Liver (tissue), 8 donors: ENCODE measurements at regions not wholly inside any gene's neighbourhood (a gene's known extent, or its start where the extent isn't known, plus 50 kb on each side); places are given as distances from the start of the nearest gene placed in this dataset.

Experiments used
- DNase-seq: peaks from one replicate; pipeline ENCODE4 v3.0.0-alpha.2; 2017; ENCODE audit warnings: low spot score
- H3K27ac ChIP-seq, 2 donors: one replicate each; pipeline ENCODE4 v1.7.0; 2013; ENCODE audit warnings: inconsistent platforms in 2 of 2, low read length in 2 of 2, control low read depth in 1 of 2, low read depth in 1 of 2, mild to moderate bottlenecking in 1 of 2
- H3K27me3 ChIP-seq, 4 donors: one replicate each; pipeline versions ENCODE4 v1.6.1 to v1.7.0; 2013; ENCODE audit warnings: low read length in 3 of 4, inconsistent platforms in 1 of 4, mild to moderate bottlenecking in 1 of 4, moderate library complexity in 1 of 4; ENCODE audit not compliant: control insufficient read depth in 4 of 4, insufficient read depth in 4 of 4
- H3K36me3 ChIP-seq, 4 donors: one replicate each; pipeline versions ENCODE4 v1.6.1 to v1.7.0; 2013; ENCODE audit warnings: low read length in 3 of 4, mild to moderate bottlenecking in 3 of 4, low read depth in 1 of 4, moderate library complexity in 1 of 4; ENCODE audit not compliant: control insufficient read depth in 4 of 4, insufficient read depth in 3 of 4
- H3K4me1 ChIP-seq, 4 donors: one replicate each; pipeline versions ENCODE4 v1.6.1 to v1.7.0; 2013; ENCODE audit warnings: low read length in 3 of 4, mild to moderate bottlenecking in 3 of 4, moderate library complexity in 1 of 4; ENCODE audit not compliant: control insufficient read depth in 4 of 4, insufficient read depth in 4 of 4
- H3K4me3 ChIP-seq, 3 donors: one replicate each; pipeline versions ENCODE4 v1.6.1 to v1.7.0; 2013; ENCODE audit warnings: low read length in 3 of 3, control low read depth in 1 of 3, low read depth in 1 of 3, mild to moderate bottlenecking in 1 of 3
- H3K9ac ChIP-seq, 2 donors: one replicate each; pipeline ENCODE4 v1.7.0; 2013; ENCODE audit warnings: low read length in 2 of 2, mild to moderate bottlenecking in 2 of 2, moderate library complexity in 2 of 2, control low read depth in 1 of 2, low read depth in 1 of 2
- H3K9me3 ChIP-seq, 4 donors: one replicate each; pipeline versions ENCODE4 v1.6.1 to v1.7.0; 2013; ENCODE audit warnings: low read length in 3 of 4; ENCODE audit not compliant: control insufficient read depth in 4 of 4
- CTCF ChIP-seq: fragments of 150-350 bp; IDR thresholded peaks from 2 replicates; pipeline ENCODE4 v1.5.1; 2017; ENCODE audit warnings: improper control_type of control experiment, low read depth, low read length; ENCODE audit not compliant: missing input control
- EGR1 ChIP-seq, 2 donors: IDR thresholded peaks; 2 replicates each; pipeline ENCODE4 v1.6.1; 2016 to 2018; ENCODE audit warnings: antibody characterized with exemption in 2 of 2, low read depth in 2 of 2
- FOXA1 ChIP-seq: IDR thresholded peaks from 2 replicates; pipeline ENCODE4 v1.6.1; 2016; ENCODE audit warnings: antibody characterized with exemption
- GABPA ChIP-seq, 2 donors: IDR thresholded peaks in 1 of 2; conservative IDR thresholded peaks in 1 of 2; 2 replicates each; pipeline ENCODE4 v1.6.1; 2016; ENCODE audit warnings: antibody characterized with exemption in 2 of 2, mild to moderate bottlenecking in 1 of 2, moderate library complexity in 1 of 2
- HNF4A ChIP-seq, 2 donors: conservative IDR thresholded peaks; 2 replicates each; pipeline ENCODE4 v1.6.1; 2016; ENCODE audit warnings: antibody characterized with exemption in 2 of 2, mild to moderate bottlenecking in 2 of 2
- HNF4G ChIP-seq: IDR thresholded peaks from 2 replicates; pipeline ENCODE4 v1.6.1; 2016; ENCODE audit warnings: antibody characterized with exemption
- JUND ChIP-seq, 2 donors: IDR thresholded peaks; 2 replicates each; pipeline ENCODE4 v1.6.1; 2016; ENCODE audit warnings: antibody characterized with exemption in 2 of 2
- NR2F2 ChIP-seq: IDR thresholded peaks from 2 replicates; pipeline ENCODE4 v1.6.1; 2016; ENCODE audit warnings: antibody characterized with exemption
- RAD21 ChIP-seq, 2 donors: IDR thresholded peaks; 2 replicates each; pipeline ENCODE4 v1.6.1; 2016; ENCODE audit warnings: antibody characterized with exemption in 2 of 2, mild to moderate bottlenecking in 2 of 2
- RXRA ChIP-seq, 2 donors: IDR thresholded peaks; 2 replicates each; pipeline ENCODE4 v1.6.1; 2017 to 2018; ENCODE audit warnings: antibody characterized with exemption in 2 of 2, mild to moderate bottlenecking in 1 of 2
- SP1 ChIP-seq: IDR thresholded peaks from 2 replicates; pipeline ENCODE4 v1.6.1; 2018; ENCODE audit warnings: antibody characterized with exemption, mild to moderate bottlenecking
- TAF1 ChIP-seq: conservative IDR thresholded peaks from 2 replicates; pipeline ENCODE4 v1.6.1; 2016; ENCODE audit warnings: antibody characterized with exemption, mild to moderate bottlenecking
- YY1 ChIP-seq: IDR thresholded peaks from 2 replicates; pipeline ENCODE4 v1.6.1; 2016; ENCODE audit warnings: antibody characterized with exemption, mild to moderate bottlenecking
- ZBTB33 ChIP-seq: IDR thresholded peaks from 2 replicates; pipeline ENCODE4 v1.6.1; 2016; ENCODE audit warnings: antibody characterized with exemption
- WGBS: extraction: QIAGEN DNeasy Blood & Tissue Kit; methylation state at CpG from one replicate; pipeline ENCODE4 v1.1.7; 2013; 5-methylcytosine and 5-hydroxymethylcytosine counted together
- TF ChIP-seq, protein P1 (sequence below): IDR thresholded peaks from 2 replicates; pipeline ENCODE4 v1.6.1; 2016; ENCODE audit warnings: antibody characterized with exemption
- TF ChIP-seq, protein P2 (sequence below): IDR thresholded peaks from 2 replicates; pipeline ENCODE4 v1.6.1; 2016; ENCODE audit warnings: antibody characterized with exemption, mild to moderate bottlenecking
- TF ChIP-seq, protein P3 (sequence below): IDR thresholded peaks from 2 replicates; pipeline ENCODE4 v1.6.1; 2016; ENCODE audit warnings: antibody characterized with exemption
- donor health status: healthy.
- donor health status: healthy.
- donor health status: healthy.
- donor health status: healthy.
- donor health status: healthy.

DNA sequence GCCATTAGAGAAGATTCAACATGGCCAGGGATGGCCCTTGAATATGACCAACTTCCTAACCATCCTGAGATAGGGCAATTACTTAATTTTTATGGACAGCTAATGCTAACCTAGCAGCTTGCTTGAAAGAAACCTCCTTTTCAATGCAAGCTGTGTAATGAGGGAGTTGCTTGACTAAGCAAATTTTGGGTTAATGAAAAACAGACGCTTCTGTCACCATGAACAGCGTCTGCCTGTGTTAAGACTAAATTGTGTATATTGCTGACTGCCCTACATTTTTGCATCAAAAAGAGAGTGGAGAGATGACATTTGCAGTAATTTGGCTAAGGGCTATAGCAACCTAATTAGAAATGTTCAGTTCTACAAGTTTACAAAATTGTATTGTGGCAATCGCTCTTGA lies 319.2 kb upstream of the LRATD1 start:
- no peak overlapping the region for H3K4me3 ChIP-seq
- no peaks in the 10 kb centered on the region for H3K27me3 ChIP-seq
- no peak overlapping the region for H3K9ac ChIP-seq
- no peaks in the 10 kb centered on the region for H3K4me1 ChIP-seq
- DNase-seq = no peak
- WGBS = 58% methylated on average over 3 of the region's 3 CpGs
- no peaks in the 10 kb centered on the region for H3K36me3 ChIP-seq
- H3K9me3 ChIP-seq = no peaks in the 10 kb centered on the region
- H3K27ac ChIP-seq = no peak overlapping the region
- TF ChIP-seq JUND (IDR thresholded peaks at IDR 0.05) = no peak
- TF ChIP-seq FOXA1 = no peak
- TF ChIP-seq NR2F2 = no peak
- TF ChIP-seq, protein P1, sequence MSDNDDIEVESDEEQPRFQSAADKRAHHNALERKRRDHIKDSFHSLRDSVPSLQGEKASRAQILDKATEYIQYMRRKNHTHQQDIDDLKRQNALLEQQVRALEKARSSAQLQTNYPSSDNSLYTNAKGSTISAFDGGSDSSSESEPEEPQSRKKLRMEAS = no peak
- TF ChIP-seq EGR1 (IDR thresholded peaks at IDR 0.05; ENCODE audit: low read depth in 2 of 2) = no peak
- no peak for TF ChIP-seq HNF4A (conservative IDR thresholded peaks at IDR 0.05)
- no peak for TF ChIP-seq RXRA (IDR thresholded peaks at IDR 0.05)
- no peak for TF ChIP-seq RAD21 (IDR thresholded peaks at IDR 0.05)
- no peak for TF ChIP-seq ZBTB33
- TF ChIP-seq, protein P2, sequence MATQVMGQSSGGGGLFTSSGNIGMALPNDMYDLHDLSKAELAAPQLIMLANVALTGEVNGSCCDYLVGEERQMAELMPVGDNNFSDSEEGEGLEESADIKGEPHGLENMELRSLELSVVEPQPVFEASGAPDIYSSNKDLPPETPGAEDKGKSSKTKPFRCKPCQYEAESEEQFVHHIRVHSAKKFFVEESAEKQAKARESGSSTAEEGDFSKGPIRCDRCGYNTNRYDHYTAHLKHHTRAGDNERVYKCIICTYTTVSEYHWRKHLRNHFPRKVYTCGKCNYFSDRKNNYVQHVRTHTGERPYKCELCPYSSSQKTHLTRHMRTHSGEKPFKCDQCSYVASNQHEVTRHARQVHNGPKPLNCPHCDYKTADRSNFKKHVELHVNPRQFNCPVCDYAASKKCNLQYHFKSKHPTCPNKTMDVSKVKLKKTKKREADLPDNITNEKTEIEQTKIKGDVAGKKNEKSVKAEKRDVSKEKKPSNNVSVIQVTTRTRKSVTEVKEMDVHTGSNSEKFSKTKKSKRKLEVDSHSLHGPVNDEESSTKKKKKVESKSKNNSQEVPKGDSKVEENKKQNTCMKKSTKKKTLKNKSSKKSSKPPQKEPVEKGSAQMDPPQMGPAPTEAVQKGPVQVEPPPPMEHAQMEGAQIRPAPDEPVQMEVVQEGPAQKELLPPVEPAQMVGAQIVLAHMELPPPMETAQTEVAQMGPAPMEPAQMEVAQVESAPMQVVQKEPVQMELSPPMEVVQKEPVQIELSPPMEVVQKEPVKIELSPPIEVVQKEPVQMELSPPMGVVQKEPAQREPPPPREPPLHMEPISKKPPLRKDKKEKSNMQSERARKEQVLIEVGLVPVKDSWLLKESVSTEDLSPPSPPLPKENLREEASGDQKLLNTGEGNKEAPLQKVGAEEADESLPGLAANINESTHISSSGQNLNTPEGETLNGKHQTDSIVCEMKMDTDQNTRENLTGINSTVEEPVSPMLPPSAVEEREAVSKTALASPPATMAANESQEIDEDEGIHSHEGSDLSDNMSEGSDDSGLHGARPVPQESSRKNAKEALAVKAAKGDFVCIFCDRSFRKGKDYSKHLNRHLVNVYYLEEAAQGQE = no peak
- TF ChIP-seq TAF1 = no peak

DNA sequence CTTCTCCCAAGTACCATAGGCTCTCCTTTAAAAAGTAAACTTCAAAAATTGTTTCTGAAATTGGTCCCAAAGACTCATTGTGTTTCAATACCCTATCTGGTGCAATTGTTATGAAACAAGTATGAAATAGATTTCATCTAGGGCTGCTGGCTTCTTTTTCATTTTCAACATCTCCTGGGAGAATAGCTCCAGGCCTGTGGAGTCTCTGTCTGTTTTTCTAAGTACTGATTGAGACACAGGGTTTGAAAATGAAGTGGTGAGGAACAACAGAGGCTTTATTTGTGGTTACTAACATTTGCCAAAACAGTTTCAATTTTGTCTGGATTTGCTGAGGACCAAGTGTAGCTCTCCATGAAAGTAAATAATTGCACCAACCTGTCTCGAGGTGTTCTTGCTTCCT lies 315.9 kb upstream of the LRATD1 start:
- Histone ChIP-seq H3K4me1 (no peaks in the 10 kb centered on the region), H3K9me3 (no peaks in the 10 kb centered on the region), H3K36me3 (no peaks in the 10 kb centered on the region), H3K27ac (no peak overlapping the region), H3K9ac (no peak overlapping the region), H3K4me3 (no peak overlapping the region), H3K27me3 (no peaks in the 10 kb centered on the region)
- TF ChIP-seq TAF1 (no peak), ZBTB33 (no peak), NR2F2 (no peak), FOXA1 (no peak), SP1 (no peak), CTCF (no peak), GABPA (IDR thresholded peaks at IDR 0.05 in 1 of 2, conservative IDR thresholded peaks at IDR 0.05 in 1 of 2) (no peak), JUND (IDR thresholded peaks at IDR 0.05) (no peak), HNF4A (conservative IDR thresholded peaks at IDR 0.05) (no peak), RAD21 (IDR thresholded peaks at IDR 0.05) (no peak), EGR1 (IDR thresholded peaks at IDR 0.05; ENCODE audit: low read depth in 2 of 2) (no peak), RXRA (IDR thresholded peaks at IDR 0.05) (no peak), HNF4G (no peak), YY1 (no peak)
- TF ChIP-seq, protein P2 = no peak
- TF ChIP-seq, protein P3, sequence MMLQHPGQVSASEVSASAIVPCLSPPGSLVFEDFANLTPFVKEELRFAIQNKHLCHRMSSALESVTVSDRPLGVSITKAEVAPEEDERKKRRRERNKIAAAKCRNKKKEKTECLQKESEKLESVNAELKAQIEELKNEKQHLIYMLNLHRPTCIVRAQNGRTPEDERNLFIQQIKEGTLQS = no peak
- TF ChIP-seq, protein P1 = no peak
- WGBS = 74% methylated on average over 1 of the region's 1 CpG
- DNase-seq = no peak
